ENCODE measurements at regions not wholly inside any gene's neighbourhood (a gene's known extent, or its start where the extent isn't known, plus 50 kb on each side); places are given as distances from the start of the nearest gene placed in this dataset.

GRCh38 chr14:29461101-29461500, 466.5 kb downstream of the PRKD1 start:
- Mint-ChIP-seq H3K4me1 (no peaks in the 10 kb centered on the region), H3K4me3 (no peak overlapping the region), H3K27ac (no peak overlapping the region), H3K9me3 (peaks cover 0 to 7% of the 10 kb centered on the region in 2 donors), H3K27me3 (no peaks in the 10 kb centered on the region)
- ATAC-seq (no peak), DNase-seq (no peak)

GRCh38 chr14:29461506-29461905, 466.1 kb downstream of the PRKD1 start:
- Mint-ChIP-seq H3K27ac (no peak overlapping the region), H3K27me3 (no peaks in the 10 kb centered on the region), H3K4me3 (no peak overlapping the region), H3K4me1 (no peaks in the 10 kb centered on the region), H3K9me3 (peaks cover 0 to 4% of the 10 kb centered on the region in 2 donors)
- no peak for DNase-seq
- no peak for ATAC-seq

GRCh38 chr14:29462321-29462720, 465.3 kb downstream of the PRKD1 start:
- Mint-ChIP-seq H3K27ac (no peak overlapping the region), H3K27me3 (no peaks in the 10 kb centered on the region), H3K4me3 (no peak overlapping the region), H3K9me3 (peaks cover 0 to 11% of the 10 kb centered on the region in 2 donors), H3K4me1 (no peaks in the 10 kb centered on the region)
- no peak for DNase-seq
- no peak for ATAC-seq

GRCh38 chr14:29462772-29463171, 464.9 kb downstream of the PRKD1 start:
- no peaks in the 10 kb centered on the region for H3K27me3 Mint-ChIP-seq
- H3K4me3 Mint-ChIP-seq: no peak overlapping the region
- ATAC-seq (no peak), DNase-seq (no peak)
- H3K27ac Mint-ChIP-seq: no peak overlapping the region
- no peaks in the 10 kb centered on the region for H3K4me1 Mint-ChIP-seq
- peaks cover 0 to 11% of the 10 kb centered on the region in 2 donors for H3K9me3 Mint-ChIP-seq

GRCh38 chr14:29463727-29464395, 463.8 kb downstream of the PRKD1 start:
- H3K4me1 Mint-ChIP-seq: no peaks in the 10 kb centered on the region
- H3K27ac Mint-ChIP-seq: no peak overlapping the region
- no peak for DNase-seq
- ATAC-seq: no peak
- no peak overlapping the region for H3K4me3 Mint-ChIP-seq
- H3K27me3 Mint-ChIP-seq: no peaks in the 10 kb centered on the region
- peaks cover 0 to 11% of the 10 kb centered on the region in 2 donors for H3K9me3 Mint-ChIP-seq

- no peak overlapping the region for H3K27ac Mint-ChIP-seq
- no peaks in the 10 kb centered on the region for H3K4me1 Mint-ChIP-seq
- no peak for DNase-seq
- peaks cover 0 to 7% of the 10 kb centered on the region in 2 donors for H3K9me3 Mint-ChIP-seq
- no peaks in the 10 kb centered on the region for H3K27me3 Mint-ChIP-seq
- no peak overlapping the region for H3K4me3 Mint-ChIP-seq
- ATAC-seq: no peak
Measured at GRCh38 chr14:29465095-29465494, 462.6 kb downstream of the PRKD1 start.

- no peak overlapping the region for H3K27ac Mint-ChIP-seq
- no peaks in the 10 kb centered on the region for H3K4me1 Mint-ChIP-seq
- no peaks in the 10 kb centered on the region for H3K27me3 Mint-ChIP-seq
- DNase-seq (no peak), ATAC-seq (no peak)
- H3K9me3 Mint-ChIP-seq: no peaks in the 10 kb centered on the region
- no peak overlapping the region for H3K4me3 Mint-ChIP-seq
Measured at GRCh38 chr14:29475641-29476040, 452.0 kb downstream of the PRKD1 start.

GRCh38 chr14:29486132-29486531, 441.5 kb downstream of the PRKD1 start:
- Mint-ChIP-seq H3K27ac (no peak overlapping the region), H3K9me3 (peaks cover 7 to 11% of the 10 kb centered on the region in 2 donors), H3K4me1 (no peaks in the 10 kb centered on the region), H3K27me3 (no peaks in the 10 kb centered on the region), H3K4me3 (no peak overlapping the region)
- ATAC-seq (no peak), DNase-seq (no peak)

- H3K4me3 Mint-ChIP-seq: no peak overlapping the region
- H3K9me3 Mint-ChIP-seq: peaks cover 7 to 10% of the 10 kb centered on the region in 2 donors
- no peaks in the 10 kb centered on the region for H3K4me1 Mint-ChIP-seq
- no peak for ATAC-seq
- H3K27me3 Mint-ChIP-seq: no peaks in the 10 kb centered on the region
- no peak for DNase-seq
- H3K27ac Mint-ChIP-seq: no peak overlapping the region
Measured at GRCh38 chr14:29489911-29490425, 437.7 kb downstream of the PRKD1 start.

- Mint-ChIP-seq H3K9me3 (peaks cover 7 to 10% of the 10 kb centered on the region in 2 donors), H3K4me1 (no peaks in the 10 kb centered on the region), H3K27ac (no peak overlapping the region), H3K27me3 (no peaks in the 10 kb centered on the region), H3K4me3 (no peak overlapping the region)
- DNase-seq: no peak
- no peak for ATAC-seq
Measured at GRCh38 chr14:29493849-29494248, 433.8 kb downstream of the PRKD1 start.

- Mint-ChIP-seq H3K9me3 (peaks cover 7 to 10% of the 10 kb centered on the region in 2 donors), H3K27ac (no peak overlapping the region)
Measured at GRCh38 chr14:29494312-29494711, 433.3 kb downstream of the PRKD1 start.

GRCh38 chr14:29503903-29504302, 423.7 kb downstream of the PRKD1 start:
- DNase-seq (no peak), ATAC-seq (no peak)
- Mint-ChIP-seq H3K27me3 (no peaks in the 10 kb centered on the region), H3K27ac (no peak overlapping the region), H3K9me3 (peaks cover 0 to 13% of the 10 kb centered on the region in 2 donors), H3K4me3 (no peak overlapping the region), H3K4me1 (no peaks in the 10 kb centered on the region)

More at GRCh38 chr14:29494312-29494711, 433.3 kb downstream of the PRKD1 start:
- ATAC-seq: no peak
- Mint-ChIP-seq H3K4me3 (no peak overlapping the region), H3K4me1 (no peaks in the 10 kb centered on the region), H3K27me3 (no peaks in the 10 kb centered on the region)
- DNase-seq: no peak

GRCh38 chr14:29518335-29518734, 409.3 kb downstream of the PRKD1 start:
- DNase-seq (no peak), ATAC-seq (no peak)
- H3K9me3 Mint-ChIP-seq: peaks cover 22 to 25% of the 10 kb centered on the region in 2 donors

GRCh38 chr14:29521526-29522137, 406.0 kb downstream of the PRKD1 start:
- Mint-ChIP-seq H3K9me3 (peaks cover 13 to 15% of the 10 kb centered on the region in 2 donors), H3K4me3 (no peak overlapping the region), H3K4me1 (no peaks in the 10 kb centered on the region), H3K27ac (no peak overlapping the region), H3K27me3 (no peaks in the 10 kb centered on the region)
- no peak for ATAC-seq
- DNase-seq: no peak

More at GRCh38 chr14:29518335-29518734, 409.3 kb downstream of the PRKD1 start:
- no peak overlapping the region for H3K4me3 Mint-ChIP-seq
- H3K27me3 Mint-ChIP-seq: no peaks in the 10 kb centered on the region
- no peaks in the 10 kb centered on the region for H3K4me1 Mint-ChIP-seq
- H3K27ac Mint-ChIP-seq: no peak overlapping the region

Data from stimulated activated naive CD8-positive, alpha-beta T cell treated with anti-CD3 and anti-CD28 coated beads, Interleukin-15, amount 100 ng/mL, for 72 hours (primary cell).